ENCODE measurements at regions not wholly inside any gene's neighbourhood (a gene's known extent, or its start where the extent isn't known, plus 50 kb on each side); places are given as distances from the start of the nearest gene placed in this dataset.

DNA sequence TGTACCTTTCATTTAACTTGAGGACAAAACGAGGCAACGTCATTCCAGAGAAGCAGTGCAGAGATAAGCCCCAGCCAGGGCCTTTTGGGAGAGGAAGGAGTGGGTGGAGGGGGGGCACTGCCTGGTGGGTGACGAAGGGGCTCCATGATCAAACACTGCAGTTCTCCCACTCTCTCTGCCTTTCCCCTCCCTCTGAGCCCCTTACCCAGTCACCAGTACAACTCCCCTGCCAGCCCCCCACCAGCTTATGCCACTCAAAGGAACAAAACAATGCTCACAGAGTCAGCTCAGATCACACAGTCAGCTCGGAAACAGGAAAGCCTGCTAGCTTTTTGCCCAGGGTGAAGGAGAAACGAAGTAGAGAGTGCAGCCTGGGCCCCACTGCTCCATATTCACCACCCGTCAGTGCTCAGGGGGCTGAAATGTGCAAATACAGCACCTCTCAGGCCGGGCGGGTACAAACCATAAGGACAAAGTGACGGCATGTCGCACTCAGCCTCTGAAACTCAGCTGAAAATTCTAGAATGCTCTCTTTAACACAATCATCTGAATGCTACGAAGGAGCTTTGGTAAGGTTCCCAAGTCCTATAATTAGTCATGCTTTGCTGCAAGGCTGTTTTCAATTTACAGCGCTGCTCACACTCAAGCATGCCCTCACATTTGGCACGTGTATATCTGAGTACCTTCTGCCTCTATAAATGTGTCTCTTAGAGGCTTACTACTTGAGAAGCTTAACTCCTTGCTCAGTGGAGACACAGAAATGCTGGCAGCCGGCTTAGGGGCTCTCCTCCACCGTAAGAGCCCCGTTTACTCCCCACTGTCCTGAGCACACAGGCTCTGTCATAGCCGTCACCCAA is 65.8 kb upstream of the RAB4A start:
- peaks cover 19% of the 10 kb centered on the region for H3K4me1 ChIP-seq (ENCODE audit: insufficient read depth)
- peak in 3 of 5 donors; percentile 44 to 63 (median 44) for DNase-seq
- intact Hi-C loops (cut with DNase I), result no loop called here
- WGBS, 3 donors, result 40 to 44% (median 42%) methylated on average over 17 of the region's 17 CpGs
- H3K27me3 ChIP-seq, result no peaks in the 10 kb centered on the region
- no peaks in the 10 kb centered on the region for H3K9me3 ChIP-seq
- TF ChIP-seq EP300 (IDR thresholded peaks at IDR 0.05) (no peak), POLR2A (IDR thresholded peaks at IDR 0.05) (no peak)
- TF ChIP-seq, protein P1, sequence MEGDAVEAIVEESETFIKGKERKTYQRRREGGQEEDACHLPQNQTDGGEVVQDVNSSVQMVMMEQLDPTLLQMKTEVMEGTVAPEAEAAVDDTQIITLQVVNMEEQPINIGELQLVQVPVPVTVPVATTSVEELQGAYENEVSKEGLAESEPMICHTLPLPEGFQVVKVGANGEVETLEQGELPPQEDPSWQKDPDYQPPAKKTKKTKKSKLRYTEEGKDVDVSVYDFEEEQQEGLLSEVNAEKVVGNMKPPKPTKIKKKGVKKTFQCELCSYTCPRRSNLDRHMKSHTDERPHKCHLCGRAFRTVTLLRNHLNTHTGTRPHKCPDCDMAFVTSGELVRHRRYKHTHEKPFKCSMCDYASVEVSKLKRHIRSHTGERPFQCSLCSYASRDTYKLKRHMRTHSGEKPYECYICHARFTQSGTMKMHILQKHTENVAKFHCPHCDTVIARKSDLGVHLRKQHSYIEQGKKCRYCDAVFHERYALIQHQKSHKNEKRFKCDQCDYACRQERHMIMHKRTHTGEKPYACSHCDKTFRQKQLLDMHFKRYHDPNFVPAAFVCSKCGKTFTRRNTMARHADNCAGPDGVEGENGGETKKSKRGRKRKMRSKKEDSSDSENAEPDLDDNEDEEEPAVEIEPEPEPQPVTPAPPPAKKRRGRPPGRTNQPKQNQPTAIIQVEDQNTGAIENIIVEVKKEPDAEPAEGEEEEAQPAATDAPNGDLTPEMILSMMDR (IDR thresholded peaks at IDR 0.05), result no peak
- H3K36me3 ChIP-seq, result no peaks in the 10 kb centered on the region
- no peak overlapping the region for H3K4me3 ChIP-seq
- H3K27ac ChIP-seq, result peak overlapping the region; percentile 11 to 67

DNA sequence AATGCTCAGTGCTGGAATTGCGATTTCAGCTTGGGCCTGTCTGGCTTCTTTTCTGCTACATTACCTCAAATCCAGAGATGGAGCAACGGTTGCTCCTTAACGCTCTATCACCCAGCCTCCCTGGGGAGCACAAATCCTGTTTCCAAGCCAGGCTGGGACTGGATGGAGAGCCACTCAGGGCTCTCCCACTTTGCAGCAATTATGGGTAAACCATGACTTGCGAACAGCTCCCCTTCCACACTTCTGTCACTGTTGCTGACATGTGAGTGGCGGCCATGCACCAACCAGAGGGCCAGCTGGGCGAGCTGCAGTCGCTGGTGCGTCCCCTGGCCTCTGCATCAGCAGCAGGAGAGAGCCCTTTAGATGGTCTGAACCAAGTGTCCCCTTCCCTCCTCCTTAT is 65.1 kb upstream of the RAB4A start:
- peaks cover 22% of the 10 kb centered on the region for H3K4me1 ChIP-seq (ENCODE audit: insufficient read depth)
- no peaks in the 10 kb centered on the region for H3K9me3 ChIP-seq
- H3K36me3 ChIP-seq, result no peaks in the 10 kb centered on the region
- WGBS, 3 donors, result 81 to 89% (median 84%) methylated on average over 8 of the region's 8 CpGs
- H3K27ac ChIP-seq, result peak overlapping the region in 1 of 2 donors; percentile 67
- no peaks in the 10 kb centered on the region for H3K27me3 ChIP-seq
- intact Hi-C loops (cut with DNase I), result no loop called here
- TF ChIP-seq POLR2A (IDR thresholded peaks at IDR 0.05) (no peak), EP300 (IDR thresholded peaks at IDR 0.05) (no peak)
- TF ChIP-seq, protein P1 (IDR thresholded peaks at IDR 0.05), result no peak
- no peak overlapping the region for H3K4me3 ChIP-seq
- DNase-seq, result no peak

DNA sequence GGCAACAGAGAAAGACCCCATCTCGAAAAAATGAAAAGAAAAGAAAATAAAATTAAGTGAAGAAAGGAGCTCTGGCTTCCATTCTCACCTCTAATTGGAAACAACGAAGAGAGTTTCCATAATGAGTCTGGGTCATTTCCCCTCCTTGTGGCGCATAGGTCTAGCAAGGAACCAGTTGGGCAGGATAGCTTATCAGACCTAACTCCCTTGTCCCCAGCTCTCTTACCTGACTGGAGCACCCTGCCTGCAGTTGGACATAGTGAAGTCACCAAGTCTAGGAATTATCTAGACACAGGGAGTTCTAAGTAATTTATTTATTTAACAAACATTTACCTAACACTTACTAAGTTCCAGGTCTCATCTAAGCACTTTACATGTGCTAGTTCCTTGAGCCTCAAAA is 63.0 kb upstream of the RAB4A start:
- Histone ChIP-seq H3K27ac (no peak overlapping the region), H3K9me3 (no peaks in the 10 kb centered on the region), H3K27me3 (no peaks in the 10 kb centered on the region), H3K4me1 (ENCODE audit: insufficient read depth) (peaks cover 20% of the 10 kb centered on the region), H3K36me3 (no peaks in the 10 kb centered on the region), H3K4me3 (no peak overlapping the region)
- TF ChIP-seq POLR2A (IDR thresholded peaks at IDR 0.05) (no peak), EP300 (IDR thresholded peaks at IDR 0.05) (no peak)
- TF ChIP-seq, protein P1 (IDR thresholded peaks at IDR 0.05), result no peak
- intact Hi-C loops (cut with DNase I), result no loop called here
- no peak for DNase-seq
- WGBS, 3 donors, result 93 to 97% (median 95%) methylated on average over 3 of the region's 3 CpGs

- no peaks in the 10 kb centered on the region for H3K9me3 ChIP-seq
- peaks cover 16% of the 10 kb centered on the region for H3K4me1 ChIP-seq (ENCODE audit: insufficient read depth)
- intact Hi-C loops (cut with DNase I), result no loop called here
- no peak for DNase-seq
- no peak overlapping the region for H3K4me3 ChIP-seq
- no peaks in the 10 kb centered on the region for H3K36me3 ChIP-seq
- no peak for TF ChIP-seq EP300 (IDR thresholded peaks at IDR 0.05)
- TF ChIP-seq, protein P1 (IDR thresholded peaks at IDR 0.05), result no peak
- TF ChIP-seq POLR2A (IDR thresholded peaks at IDR 0.05), result no peak
- WGBS, 3 donors, result 22 to 65% (median 63%) methylated on average over 3 of the region's 3 CpGs
- no peak overlapping the region for H3K27ac ChIP-seq
- H3K27me3 ChIP-seq, result no peaks in the 10 kb centered on the region
Observed at GRCh38 chr1:229208481-229208880, 62.4 kb upstream of the RAB4A start.

Measured in ovary (tissue), 7 donors.